ENCODE measurements at regions not wholly inside any gene's neighbourhood (a gene's known extent, or its start where the extent isn't known, plus 50 kb on each side); places are given as distances from the start of the nearest gene placed in this dataset.

DNA sequence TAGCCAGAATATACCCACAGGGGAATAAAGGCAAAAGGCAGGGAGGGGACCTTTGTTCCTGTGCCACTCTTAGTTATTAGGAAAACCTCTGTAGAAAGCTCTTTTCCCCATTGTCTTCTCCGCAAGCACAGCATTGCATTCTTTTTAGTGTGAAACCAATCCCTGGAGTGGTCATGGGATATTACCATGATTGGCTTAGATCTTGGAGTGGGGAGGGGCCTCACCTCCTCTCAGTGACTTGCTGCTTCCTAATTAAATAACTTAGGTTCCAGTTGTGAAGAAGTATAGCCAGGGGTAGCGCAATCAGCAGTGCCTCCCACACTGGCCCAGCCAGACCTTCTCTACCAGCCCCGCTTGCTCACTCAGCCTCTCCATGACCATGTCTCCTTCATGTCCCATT, 49.9 kb upstream of the AFF3 start:
- TF ChIP-seq, protein P1, sequence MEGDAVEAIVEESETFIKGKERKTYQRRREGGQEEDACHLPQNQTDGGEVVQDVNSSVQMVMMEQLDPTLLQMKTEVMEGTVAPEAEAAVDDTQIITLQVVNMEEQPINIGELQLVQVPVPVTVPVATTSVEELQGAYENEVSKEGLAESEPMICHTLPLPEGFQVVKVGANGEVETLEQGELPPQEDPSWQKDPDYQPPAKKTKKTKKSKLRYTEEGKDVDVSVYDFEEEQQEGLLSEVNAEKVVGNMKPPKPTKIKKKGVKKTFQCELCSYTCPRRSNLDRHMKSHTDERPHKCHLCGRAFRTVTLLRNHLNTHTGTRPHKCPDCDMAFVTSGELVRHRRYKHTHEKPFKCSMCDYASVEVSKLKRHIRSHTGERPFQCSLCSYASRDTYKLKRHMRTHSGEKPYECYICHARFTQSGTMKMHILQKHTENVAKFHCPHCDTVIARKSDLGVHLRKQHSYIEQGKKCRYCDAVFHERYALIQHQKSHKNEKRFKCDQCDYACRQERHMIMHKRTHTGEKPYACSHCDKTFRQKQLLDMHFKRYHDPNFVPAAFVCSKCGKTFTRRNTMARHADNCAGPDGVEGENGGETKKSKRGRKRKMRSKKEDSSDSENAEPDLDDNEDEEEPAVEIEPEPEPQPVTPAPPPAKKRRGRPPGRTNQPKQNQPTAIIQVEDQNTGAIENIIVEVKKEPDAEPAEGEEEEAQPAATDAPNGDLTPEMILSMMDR (IDR thresholded peaks at IDR 0.05): no peak
- no peak for TF ChIP-seq POLR2A (IDR thresholded peaks at IDR 0.05; ENCODE audit: low read depth)
- no peak for TF ChIP-seq POLR2AphosphoS5 (IDR thresholded peaks at IDR 0.05)
- no peak for TF ChIP-seq EP300 (IDR thresholded peaks at IDR 0.05)

Measured in esophagus muscularis mucosa (tissue), 4 donors.